Upper lobe of right lung (tissue), 1 donor: ENCODE measurements at regions not wholly inside any gene's neighbourhood (a gene's known extent, or its start where the extent isn't known, plus 50 kb on each side); places are given as distances from the start of the nearest gene placed in this dataset.
"Not testable (repeated sequence)": the region's sequence is repeated elsewhere in the genome, so short reads cannot be mapped to it uniquely, and the experiment has no call there.

ENCODE experiments used
- ATAC-seq: fragments of 200-7000 bp; cut with Tn5 transposase; one replicate; pipeline ENCODE4 v1.9.1; 2020; ENCODE audit warnings: mild to moderate bottlenecking, moderate library complexity
- DNase-seq: peaks from one replicate; pipeline ENCODE4 v3.0.0-alpha.2; 2020
- H3K27ac ChIP-seq: fragments of 200-600 bp; one replicate; pipeline ENCODE4 v1.8.0; 2022
- H3K27me3 ChIP-seq: fragments of 200-600 bp; one replicate; pipeline ENCODE4 v1.8.0; 2022; ENCODE audit warnings: mild to moderate bottlenecking
- H3K36me3 ChIP-seq: fragments of 200-600 bp; one replicate; pipeline ENCODE4 v1.8.0; 2022
- H3K4me1 ChIP-seq: fragments of 200-600 bp; one replicate; pipeline ENCODE4 v1.8.0; 2022
- H3K4me3 ChIP-seq: fragments of 200-600 bp; one replicate; pipeline ENCODE4 v1.8.0; 2022; ENCODE audit warnings: mild to moderate bottlenecking
- H3K9me3 ChIP-seq: fragments of 200-600 bp; one replicate; pipeline ENCODE4 v1.8.0; 2022
- intact Hi-C: fragments of 100-400 bp; cut with DNase I; formaldehyde crosslinking; loops from one replicate; pipeline ENCODE4 v1.11.0; 2022
- TF ChIP-seq, protein P1 (sequence below): fragments of 200-600 bp; IDR thresholded peaks from one replicate; pipeline ENCODE4 v1.8.0; 2022; ENCODE audit warnings: antibody characterized with exemption
- donor health status: DM: no; HTN: yes; CAD: no; lungs with severe emphysema.

- H3K27ac ChIP-seq, H3K36me3 ChIP-seq, DNase-seq, intact Hi-C loops, H3K27me3 ChIP-seq, H3K9me3 ChIP-seq, H3K4me3 ChIP-seq, ATAC-seq, H3K4me1 ChIP-seq: not testable (repeated sequence)
Measured at GRCh38 chr1:147103416-147104155, 68.7 kb downstream of the PRKAB2 start.

- ATAC-seq: no peak
- intact Hi-C loops: no loop called here
- DNase-seq: no peak
- H3K36me3 ChIP-seq: no peaks in the 10 kb centered on the region
- no peaks in the 10 kb centered on the region for H3K4me1 ChIP-seq
- no peaks in the 10 kb centered on the region for H3K9me3 ChIP-seq
- H3K4me3 ChIP-seq: no peak overlapping the region
- TF ChIP-seq, protein P1, sequence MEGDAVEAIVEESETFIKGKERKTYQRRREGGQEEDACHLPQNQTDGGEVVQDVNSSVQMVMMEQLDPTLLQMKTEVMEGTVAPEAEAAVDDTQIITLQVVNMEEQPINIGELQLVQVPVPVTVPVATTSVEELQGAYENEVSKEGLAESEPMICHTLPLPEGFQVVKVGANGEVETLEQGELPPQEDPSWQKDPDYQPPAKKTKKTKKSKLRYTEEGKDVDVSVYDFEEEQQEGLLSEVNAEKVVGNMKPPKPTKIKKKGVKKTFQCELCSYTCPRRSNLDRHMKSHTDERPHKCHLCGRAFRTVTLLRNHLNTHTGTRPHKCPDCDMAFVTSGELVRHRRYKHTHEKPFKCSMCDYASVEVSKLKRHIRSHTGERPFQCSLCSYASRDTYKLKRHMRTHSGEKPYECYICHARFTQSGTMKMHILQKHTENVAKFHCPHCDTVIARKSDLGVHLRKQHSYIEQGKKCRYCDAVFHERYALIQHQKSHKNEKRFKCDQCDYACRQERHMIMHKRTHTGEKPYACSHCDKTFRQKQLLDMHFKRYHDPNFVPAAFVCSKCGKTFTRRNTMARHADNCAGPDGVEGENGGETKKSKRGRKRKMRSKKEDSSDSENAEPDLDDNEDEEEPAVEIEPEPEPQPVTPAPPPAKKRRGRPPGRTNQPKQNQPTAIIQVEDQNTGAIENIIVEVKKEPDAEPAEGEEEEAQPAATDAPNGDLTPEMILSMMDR: no peak
- no peak overlapping the region for H3K27ac ChIP-seq
- H3K27me3 ChIP-seq: no peaks in the 10 kb centered on the region
Measured at GRCh38 chr1:147099192-147099591, 73.1 kb downstream of the PRKAB2 start.

DNA sequence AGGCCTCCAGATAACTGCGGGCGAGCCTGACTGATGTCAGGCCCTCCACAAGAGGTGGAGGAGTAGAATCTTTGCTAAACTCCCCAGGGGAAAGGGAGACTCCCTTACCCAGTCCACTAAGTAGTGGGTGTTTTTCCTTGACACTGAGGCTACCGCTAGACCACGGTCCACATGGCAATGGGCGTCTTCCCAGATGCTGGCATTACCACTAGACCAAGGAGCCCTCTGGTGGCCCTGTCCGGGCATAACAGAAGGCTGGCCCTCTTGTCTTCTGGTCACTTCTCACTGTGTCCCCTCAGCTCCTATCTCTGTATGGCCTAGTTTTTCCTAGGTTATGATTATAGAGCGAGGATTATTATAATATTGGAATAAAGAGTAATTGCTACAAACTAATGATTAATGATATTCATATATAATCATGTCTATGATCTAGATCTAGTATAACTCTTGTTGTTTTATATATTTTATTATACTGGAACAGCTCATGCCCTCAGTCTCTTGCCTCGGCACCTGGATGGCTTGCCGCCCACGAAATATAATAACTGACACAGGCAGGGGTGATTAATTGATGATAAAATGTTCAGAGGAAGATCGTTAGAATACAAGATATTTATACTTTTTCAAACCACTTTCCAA is 73.8 kb downstream of the PRKAB2 start:
- H3K27me3 ChIP-seq, DNase-seq, ATAC-seq, intact Hi-C loops, H3K4me1 ChIP-seq, H3K36me3 ChIP-seq, H3K4me3 ChIP-seq, H3K27ac ChIP-seq, H3K9me3 ChIP-seq: not testable (repeated sequence)
- TF ChIP-seq, protein P1: peak; percentile 43

GRCh38 chr1:147095691-147096090 is 76.6 kb downstream of the PRKAB2 start:
- TF ChIP-seq, protein P1: no peak
- Histone ChIP-seq H3K36me3 (no peaks in the 10 kb centered on the region), H3K9me3 (no peaks in the 10 kb centered on the region), H3K4me3 (no peak overlapping the region), H3K27ac (no peak overlapping the region), H3K27me3 (no peaks in the 10 kb centered on the region), H3K4me1 (no peaks in the 10 kb centered on the region)
- no peak for DNase-seq
- no peak for ATAC-seq
- intact Hi-C loops: no loop called here

DNA sequence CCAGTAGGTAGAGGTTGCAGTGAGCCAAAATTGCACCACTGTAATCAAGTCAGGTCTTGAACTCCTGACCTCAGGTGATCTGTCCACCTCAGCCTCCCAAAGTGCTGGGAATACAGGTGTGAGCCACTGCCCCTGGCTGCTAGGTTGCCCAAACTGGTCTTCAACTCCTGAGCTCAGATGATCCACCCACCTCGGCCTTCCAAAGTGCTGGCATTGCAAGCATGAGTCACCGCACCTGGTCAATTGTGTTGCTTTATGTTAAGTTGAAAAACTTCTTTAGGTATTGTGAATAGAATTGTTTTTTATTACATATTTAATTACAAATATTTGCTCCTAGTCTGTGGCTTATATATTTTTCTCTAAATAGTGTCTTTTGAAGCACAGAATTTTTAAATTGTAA is 80.5 kb downstream of the PRKAB2 start:
- H3K27ac ChIP-seq: no peak overlapping the region
- ATAC-seq (no peak), DNase-seq (no peak)
- no peaks in the 10 kb centered on the region for H3K36me3 ChIP-seq
- H3K4me3 ChIP-seq: no peak overlapping the region
- no peaks in the 10 kb centered on the region for H3K27me3 ChIP-seq
- peaks cover 4% of the 10 kb centered on the region for H3K9me3 ChIP-seq
- TF ChIP-seq, protein P1: no peak
- H3K4me1 ChIP-seq: no peaks in the 10 kb centered on the region
- intact Hi-C loops: no loop called here

- TF ChIP-seq, protein P1: no peak
- intact Hi-C loops: no loop called here
- no peak for ATAC-seq
- Histone ChIP-seq H3K4me3 (no peak overlapping the region), H3K4me1 (no peaks in the 10 kb centered on the region), H3K27ac (no peak overlapping the region), H3K36me3 (no peaks in the 10 kb centered on the region), H3K27me3 (no peaks in the 10 kb centered on the region), H3K9me3 (peaks cover 4% of the 10 kb centered on the region)
- DNase-seq: no peak
Measured at GRCh38 chr1:147089457-147089856, 82.8 kb downstream of the PRKAB2 start.
